VCaP (cell line): ENCODE measurements at regions not wholly inside any gene's neighbourhood (a gene's known extent, or its start where the extent isn't known, plus 50 kb on each side); places are given as distances from the start of the nearest gene placed in this dataset.

Experiments used
- H3K27ac ChIP-seq: fragments of 450-650 bp; 2 replicates; pipeline ENCODE4 v1.5.1; 2017
- TF ChIP-seq, protein P1 (sequence below): fragments of 450-650 bp; conservative IDR thresholded peaks from 2 replicates; pipeline ENCODE4 v1.5.1; 2017; ENCODE audit warnings: mild to moderate bottlenecking, moderate library complexity

DNA sequence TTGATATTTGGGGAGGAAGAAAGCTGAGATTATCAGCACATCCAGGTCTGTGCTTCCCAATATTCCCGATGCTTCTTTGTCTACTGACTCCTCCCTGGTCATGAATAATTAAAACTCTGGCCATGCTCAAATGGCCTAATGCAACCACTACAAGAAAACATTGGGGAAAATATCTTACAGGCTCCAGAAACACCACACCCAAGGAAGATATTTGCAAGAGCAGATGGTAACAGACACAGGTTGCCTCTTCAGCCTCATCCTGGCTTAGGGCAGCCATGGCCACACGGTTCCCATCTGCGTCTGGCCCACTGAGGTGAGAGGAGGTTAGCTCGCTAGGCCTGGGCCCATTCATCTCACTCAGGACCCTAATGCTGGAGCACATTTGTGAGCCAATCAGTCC is 108.4 kb upstream of the SDK1 start:
- TF ChIP-seq, protein P1, sequence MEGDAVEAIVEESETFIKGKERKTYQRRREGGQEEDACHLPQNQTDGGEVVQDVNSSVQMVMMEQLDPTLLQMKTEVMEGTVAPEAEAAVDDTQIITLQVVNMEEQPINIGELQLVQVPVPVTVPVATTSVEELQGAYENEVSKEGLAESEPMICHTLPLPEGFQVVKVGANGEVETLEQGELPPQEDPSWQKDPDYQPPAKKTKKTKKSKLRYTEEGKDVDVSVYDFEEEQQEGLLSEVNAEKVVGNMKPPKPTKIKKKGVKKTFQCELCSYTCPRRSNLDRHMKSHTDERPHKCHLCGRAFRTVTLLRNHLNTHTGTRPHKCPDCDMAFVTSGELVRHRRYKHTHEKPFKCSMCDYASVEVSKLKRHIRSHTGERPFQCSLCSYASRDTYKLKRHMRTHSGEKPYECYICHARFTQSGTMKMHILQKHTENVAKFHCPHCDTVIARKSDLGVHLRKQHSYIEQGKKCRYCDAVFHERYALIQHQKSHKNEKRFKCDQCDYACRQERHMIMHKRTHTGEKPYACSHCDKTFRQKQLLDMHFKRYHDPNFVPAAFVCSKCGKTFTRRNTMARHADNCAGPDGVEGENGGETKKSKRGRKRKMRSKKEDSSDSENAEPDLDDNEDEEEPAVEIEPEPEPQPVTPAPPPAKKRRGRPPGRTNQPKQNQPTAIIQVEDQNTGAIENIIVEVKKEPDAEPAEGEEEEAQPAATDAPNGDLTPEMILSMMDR: no peak
- H3K27ac ChIP-seq: no peak overlapping the region

DNA sequence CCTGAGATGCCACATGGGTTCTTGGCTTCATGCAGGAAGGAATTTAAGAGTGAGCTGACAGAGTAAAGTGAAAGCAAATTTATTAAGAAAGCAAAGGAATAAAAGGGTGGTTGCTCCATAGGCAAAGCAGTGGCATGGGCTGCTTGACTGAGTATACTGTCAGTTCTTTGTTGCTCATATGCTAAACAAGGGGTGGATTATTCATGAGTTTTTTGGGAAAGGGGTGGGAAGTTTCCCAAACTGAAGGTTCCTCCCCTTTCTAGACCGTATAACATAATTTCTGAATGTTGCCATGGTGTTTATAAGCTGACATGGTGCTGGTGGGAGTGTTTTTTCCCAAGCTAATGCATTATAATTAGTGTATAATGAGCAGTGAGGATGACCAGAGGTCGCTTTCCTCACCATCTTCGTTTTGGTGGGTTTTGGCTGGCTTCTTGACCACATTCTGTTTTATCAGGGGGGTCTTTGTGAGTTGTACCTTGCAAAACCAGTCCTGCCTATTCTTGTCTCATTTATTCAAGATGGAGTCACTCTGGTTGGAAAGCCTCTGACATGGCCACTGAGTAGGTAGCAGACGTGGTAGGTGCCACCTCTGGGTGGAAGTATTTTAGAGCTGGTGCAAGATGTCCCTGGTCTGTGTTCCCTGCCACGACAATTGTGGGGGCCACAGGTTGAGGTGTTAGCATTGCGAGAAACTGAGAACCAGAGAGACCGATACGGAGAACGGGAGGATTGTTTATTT is 107.5 kb upstream of the SDK1 start:
- TF ChIP-seq, protein P1: no peak
- H3K27ac ChIP-seq: no peak overlapping the region

DNA sequence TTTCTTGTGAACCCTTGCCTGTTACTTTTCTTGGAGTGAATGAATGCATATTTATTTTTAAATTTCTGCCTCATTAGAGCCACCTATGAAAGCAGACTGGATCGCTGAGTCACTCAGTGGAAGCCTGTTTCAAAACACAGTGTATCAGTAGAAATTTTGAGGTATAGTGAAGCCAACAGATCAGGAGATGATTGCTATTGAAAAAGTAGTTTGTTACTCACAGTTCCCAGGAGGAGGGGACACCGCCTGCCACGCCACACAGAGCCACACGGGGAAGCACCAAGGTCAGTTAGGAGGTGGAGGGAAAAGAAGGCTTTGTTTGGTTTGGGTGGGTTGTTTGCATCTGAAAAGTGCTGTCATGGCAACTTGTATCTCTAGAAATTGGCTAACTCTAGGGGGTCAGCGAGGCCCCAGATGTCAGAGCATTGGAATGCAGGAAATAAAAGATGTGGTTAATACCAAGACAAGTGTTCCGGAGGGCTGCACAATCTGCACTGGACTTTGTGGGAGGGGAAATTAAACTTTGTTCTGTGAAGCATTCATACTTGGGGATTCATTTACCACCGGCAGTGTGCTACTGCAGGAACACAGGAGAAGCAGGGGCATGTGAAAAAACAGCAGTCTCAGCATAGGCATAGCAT is 106.4 kb upstream of the SDK1 start:
- H3K27ac ChIP-seq: no peak overlapping the region
- TF ChIP-seq, protein P1: no peak

- H3K27ac ChIP-seq: no peak overlapping the region
- TF ChIP-seq, protein P1: no peak
Observed at GRCh38 chr7:3195160-3195559, 105.9 kb upstream of the SDK1 start.

- H3K27ac ChIP-seq: no peak overlapping the region
- TF ChIP-seq, protein P1: no peak
Observed at GRCh38 chr7:3196629-3197400, 104.2 kb upstream of the SDK1 start.

DNA sequence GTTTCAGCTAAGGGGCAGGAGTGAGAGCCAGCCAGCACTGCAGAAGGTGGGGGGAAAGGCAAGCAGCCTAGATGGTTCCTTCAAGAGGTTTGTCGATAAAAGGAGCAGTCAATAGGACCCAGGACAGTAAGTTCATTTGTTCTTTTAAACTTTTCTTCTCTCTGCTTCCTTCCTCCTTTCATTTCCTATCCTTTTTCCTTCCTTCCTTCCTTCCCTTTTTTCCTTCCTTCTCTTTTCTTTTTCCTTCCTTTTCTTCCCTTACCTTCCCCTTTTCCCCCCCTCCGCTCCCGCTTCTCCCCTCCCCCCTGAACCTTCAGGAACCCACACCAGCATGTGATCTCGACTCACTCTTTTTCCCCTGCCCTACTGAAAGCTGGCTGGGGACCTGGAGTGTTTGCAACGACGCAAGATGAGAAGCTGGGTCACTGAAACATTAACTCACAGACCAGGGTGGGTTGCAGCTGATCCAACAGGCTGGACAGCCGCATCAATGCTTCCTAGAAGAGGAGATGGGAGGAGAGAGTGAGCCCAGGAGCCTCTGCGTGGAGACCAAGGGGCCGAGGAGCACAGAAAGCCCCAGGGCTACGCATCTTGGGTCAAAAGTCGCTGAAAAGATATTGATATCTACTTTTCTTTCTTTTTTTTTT is 103.4 kb upstream of the SDK1 start:
- no peak overlapping the region for H3K27ac ChIP-seq
- TF ChIP-seq, protein P1: no peak

DNA sequence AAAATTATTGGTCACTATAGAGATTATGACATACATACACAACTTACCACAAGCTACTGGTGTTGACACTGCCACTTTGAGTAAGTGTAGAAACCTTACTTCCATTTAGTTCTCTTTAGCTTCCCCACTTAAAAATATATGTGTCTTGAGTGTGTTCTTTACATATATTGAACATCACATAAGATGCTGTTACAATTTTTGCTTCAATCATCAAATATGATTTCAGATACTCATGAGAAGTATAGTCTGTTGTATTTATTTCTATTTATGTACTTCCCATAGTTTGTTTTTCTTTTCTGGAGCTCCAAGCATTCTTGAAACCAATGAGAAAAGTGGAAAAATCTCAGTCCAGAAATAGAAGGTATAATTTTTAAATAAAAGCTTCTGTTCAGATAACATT is 102.7 kb upstream of the SDK1 start:
- H3K27ac ChIP-seq: no peak overlapping the region
- TF ChIP-seq, protein P1: no peak
